GM12892 (cell line): ENCODE measurements at regions not wholly inside any gene's neighbourhood (a gene's known extent, or its start where the extent isn't known, plus 50 kb on each side); places are given as distances from the start of the nearest gene placed in this dataset.

Source experiments
- POLR2A ChIP-seq: IDR thresholded peaks from 2 replicates; pipeline ENCODE4 v1.6.1; 2011; ENCODE audit warnings: low read depth, low read length, control low read depth
- POLR2AphosphoS5 ChIP-seq: IDR thresholded peaks from 2 replicates; pipeline ENCODE4 v1.6.1; 2011; ENCODE audit warnings: low read depth, low read length, control low read depth
- TAF1 ChIP-seq: IDR thresholded peaks from 2 replicates; pipeline ENCODE4 v1.6.1; 2011; ENCODE audit warnings: low read depth, mild to moderate bottlenecking, control low read depth, low read length, borderline replicate concordance

GRCh38 chr12:127054531-127054930 is 1212.4 kb upstream of the TMEM132C start:
- no peak for TF ChIP-seq POLR2A
- TF ChIP-seq POLR2AphosphoS5 = no peak
- no peak for TF ChIP-seq TAF1
